HEK293T (cell line): ENCODE measurements at regions not wholly inside any gene's neighbourhood (a gene's known extent, or its start where the extent isn't known, plus 50 kb on each side); places are given as distances from the start of the nearest gene placed in this dataset.

Experiments
- CTCF ChIA-PET: fragments of 350-600 bp; formaldehyde crosslinking; extraction: SDS; loops from one replicate; lab custom pipeline; 2021; ENCODE audit warnings: antibody characterized with exemption, inconsistent platforms; lab: Yijun Ruan, JAX
- POLR2A ChIA-PET: fragments of 350-600 bp; formaldehyde crosslinking; extraction: SDS; loops from one replicate; lab custom pipeline; 2020; ENCODE audit warnings: antibody characterized with exemption, inconsistent platforms; lab: Yijun Ruan, JAX
- DNase-seq: peaks from one replicate; pipeline ENCODE4 v3.0.0; 2012; ENCODE audit warnings: mixed read lengths; ENCODE audit errors: extremely low spot score
- ARNT ChIP-seq: fragments of 450-650 bp; IDR thresholded peaks from 2 replicates; pipeline ENCODE4 v1.6.1; 2017; ENCODE audit warnings: mild to moderate bottlenecking
- BHLHE40 ChIP-seq: fragments of 450-650 bp; IDR thresholded peaks from 2 replicates; pipeline ENCODE4 v1.6.1; 2016; ENCODE audit warnings: mild to moderate bottlenecking, moderate library complexity, borderline replicate concordance
- CTBP1 ChIP-seq: fragments of 450-650 bp; IDR thresholded peaks from 2 replicates; pipeline ENCODE4 v1.6.1; 2016; ENCODE audit warnings: borderline replicate concordance
- ELF4 ChIP-seq: fragments of 450-650 bp; IDR thresholded peaks from 2 replicates; pipeline ENCODE4 v1.6.1; 2017; ENCODE audit warnings: antibody characterized with exemption
- FOXA1 ChIP-seq: fragments of 450-650 bp; IDR thresholded peaks from 2 replicates; pipeline ENCODE4 v1.6.1; 2016; ENCODE audit warnings: mild to moderate bottlenecking
- FOXK2 ChIP-seq: fragments of 450-650 bp; IDR thresholded peaks from 2 replicates; pipeline ENCODE4 v1.6.1; 2016; ENCODE audit warnings: mild to moderate bottlenecking
- FOXM1 ChIP-seq: fragments of 450-650 bp; IDR thresholded peaks from 2 replicates; pipeline ENCODE4 v1.6.1; 2017; ENCODE audit warnings: mild to moderate bottlenecking, borderline replicate concordance
- HDGF ChIP-seq: fragments of 450-650 bp; IDR thresholded peaks from 2 replicates; pipeline ENCODE4 v1.6.1; 2017; ENCODE audit warnings: antibody characterized with exemption, borderline replicate concordance
- L3MBTL2 ChIP-seq: fragments of 450-650 bp; conservative IDR thresholded peaks from 2 replicates; pipeline ENCODE4 v1.6.1; 2016; ENCODE audit warnings: mild to moderate bottlenecking
- LEF1 ChIP-seq: fragments of 450-650 bp; IDR thresholded peaks from 2 replicates; pipeline ENCODE4 v1.6.1; 2017; ENCODE audit warnings: mild to moderate bottlenecking, borderline replicate concordance
- NFRKB ChIP-seq: fragments of 450-650 bp; IDR thresholded peaks from 2 replicates; pipeline ENCODE4 v1.6.1; 2016; ENCODE audit warnings: mild to moderate bottlenecking, moderate library complexity
- PKNOX1 ChIP-seq: fragments of 450-650 bp; IDR thresholded peaks from 2 replicates; pipeline ENCODE4 v1.6.1; 2016
- SP1 ChIP-seq: fragments of 450-650 bp; IDR thresholded peaks from 2 replicates; pipeline ENCODE4 v1.6.1; 2017
- SUZ12 ChIP-seq: fragments of 450-650 bp; IDR thresholded peaks from 2 replicates; pipeline ENCODE4 v1.6.1; 2016; ENCODE audit warnings: mild to moderate bottlenecking
- TARDBP ChIP-seq: fragments of 450-650 bp; IDR thresholded peaks from 2 replicates; pipeline ENCODE4 v1.6.1; 2016
- ZNF384 ChIP-seq: fragments of 450-650 bp; IDR thresholded peaks from 2 replicates; pipeline ENCODE4 v1.6.1; 2016

- no peak for TF ChIP-seq L3MBTL2
- no peak for TF ChIP-seq LEF1
- no peak for TF ChIP-seq FOXA1
- TF ChIP-seq BHLHE40: no peak
- TF ChIP-seq TARDBP: no peak
- no peak for TF ChIP-seq ARNT
- DNase-seq: no peak
- ChIA-PET POLR2A (no interaction called here), CTCF (no interaction called here)
Measured at GRCh38 chr2:78615956-78616355, 409.5 kb upstream of the REG3G start.

- DNase-seq: no peak
- no peak for TF ChIP-seq SUZ12
- TF ChIP-seq ZNF384: no peak
- TF ChIP-seq ARNT: no peak
- TF ChIP-seq TARDBP: no peak
- TF ChIP-seq L3MBTL2: no peak
- TF ChIP-seq SP1: no peak
- TF ChIP-seq HDGF: no peak
- no peak for TF ChIP-seq CTBP1
- TF ChIP-seq ELF4: no peak
- TF ChIP-seq LEF1: no peak
- TF ChIP-seq NFRKB: no peak
- no peak for TF ChIP-seq PKNOX1
- TF ChIP-seq BHLHE40: no peak
- no peak for TF ChIP-seq FOXM1
- no peak for TF ChIP-seq FOXA1
- TF ChIP-seq FOXK2: no peak
- ChIA-PET CTCF (no interaction called here), POLR2A (no interaction called here)
Measured at GRCh38 chr2:78634425-78634824, 391.1 kb upstream of the REG3G start.

GRCh38 chr2:78644854-78645253 is 380.6 kb upstream of the REG3G start:
- no peak for DNase-seq
- no peak for TF ChIP-seq PKNOX1
- TF ChIP-seq CTBP1: no peak
- TF ChIP-seq BHLHE40: no peak
- TF ChIP-seq NFRKB: no peak
- no peak for TF ChIP-seq HDGF
- no peak for TF ChIP-seq L3MBTL2
- no peak for TF ChIP-seq FOXK2
- TF ChIP-seq LEF1: no peak
- no peak for TF ChIP-seq FOXM1
- no peak for TF ChIP-seq SP1
- no peak for TF ChIP-seq FOXA1
- TF ChIP-seq ZNF384: no peak
- TF ChIP-seq ARNT: no peak
- TF ChIP-seq TARDBP: no peak
- no peak for TF ChIP-seq ELF4
- no peak for TF ChIP-seq SUZ12
- ChIA-PET POLR2A (no interaction called here), CTCF (no interaction called here)

- CTCF ChIA-PET: no interaction called here
- DNase-seq: no peak
- POLR2A ChIA-PET: no interaction called here
- TF ChIP-seq FOXA1 (no peak), SUZ12 (no peak), FOXM1 (no peak), LEF1 (no peak), FOXK2 (no peak), CTBP1 (no peak), NFRKB (no peak), PKNOX1 (no peak), ARNT (no peak), TARDBP (no peak), SP1 (no peak)
Measured at GRCh38 chr2:78646533-78647364, 378.8 kb upstream of the REG3G start.

GRCh38 chr2:78648558-78648957 is 376.9 kb upstream of the REG3G start:
- ChIA-PET CTCF (no interaction called here), POLR2A (no interaction called here)
- TF ChIP-seq FOXA1: no peak
- no peak for TF ChIP-seq NFRKB
- TF ChIP-seq ARNT: no peak
- no peak for TF ChIP-seq TARDBP
- DNase-seq: no peak

- CTCF ChIA-PET: no interaction called here
- no peak for DNase-seq
- TF ChIP-seq L3MBTL2: no peak
- TF ChIP-seq LEF1: no peak
- no peak for TF ChIP-seq FOXM1
- TF ChIP-seq PKNOX1: no peak
- POLR2A ChIA-PET: no interaction called here
Measured at GRCh38 chr2:78654941-78655340, 370.6 kb upstream of the REG3G start.
